Upper lobe of left lung (tissue), 6 donors: ENCODE measurements at regions not wholly inside any gene's neighbourhood (a gene's known extent, or its start where the extent isn't known, plus 50 kb on each side); places are given as distances from the start of the nearest gene placed in this dataset.

ENCODE experiments used
- ATAC-seq, 2 donors: fragments of 200-7000 bp; cut with Tn5 transposase; one replicate each; pipeline ENCODE4 v1.9.1; 2022; ENCODE audit warnings: mild to moderate bottlenecking in 2 of 2, moderate library complexity in 2 of 2; ENCODE audit not compliant: low FRiP score in 2 of 2
- DNase-seq, 2 donors: peaks; one replicate each; pipeline ENCODE4 v3.0.0-alpha.2; 2019 to 2020
- H3K27ac ChIP-seq, 4 donors: fragments of 200-600 bp; sonication (generic); one replicate each; pipeline ENCODE4 v1.5.1; 2016 to 2019
- H3K27me3 ChIP-seq, 4 donors: fragments of 200-600 bp; sonication (generic); one replicate each; pipeline ENCODE4 v1.5.1; 2017 to 2019
- H3K36me3 ChIP-seq, 4 donors: fragments of 200-600 bp; sonication (generic); one replicate each; pipeline ENCODE4 v1.5.1; 2016 to 2019
- H3K4me1 ChIP-seq, 4 donors: fragments of 200-600 bp; sonication (generic); one replicate each; pipeline ENCODE4 v1.5.1; 2018 to 2019
- H3K4me3 ChIP-seq, 4 donors: fragments of 200-600 bp; sonication (generic); one replicate each; pipeline ENCODE4 v1.5.1; 2017 to 2019; ENCODE audit warnings: mild to moderate bottlenecking in 2 of 4, moderate library complexity in 1 of 4
- H3K9me3 ChIP-seq, 4 donors: fragments of 200-600 bp; sonication (generic); one replicate each; pipeline ENCODE4 v1.5.1; 2018 to 2019
- EP300 ChIP-seq, 4 donors: sonication (generic); formaldehyde crosslinking; IDR thresholded peaks; one replicate each; pipeline ENCODE4 v1.5.1; 2017; ENCODE audit warnings: antibody characterized with exemption in 4 of 4, control low read depth in 2 of 4
- POLR2A ChIP-seq, 4 donors: fragments of 450-650 bp; IDR thresholded peaks; one replicate each; pipeline ENCODE4 v1.5.1; 2016 to 2017; ENCODE audit warnings: antibody characterized with exemption in 4 of 4, mild to moderate bottlenecking in 2 of 4
- POLR2AphosphoS5 ChIP-seq, 2 donors: sonication (generic); formaldehyde crosslinking; IDR thresholded peaks; one replicate each; pipeline ENCODE4 v1.5.1; 2017; ENCODE audit warnings: antibody characterized with exemption in 2 of 2
- WGBS, 2 donors: methylation state at CpG; one replicate each; pipeline ENCODE4 v1.1.5; 2017 to 2018; 5-methylcytosine and 5-hydroxymethylcytosine counted together
- TF ChIP-seq, protein P1 (sequence below), 6 experiments: fragments of 450-650 bp in 4 of 6; fragments of 200-600 bp in 2 of 6; sonication (generic) in 2 of 6; IDR thresholded peaks; one replicate each; pipeline ENCODE4 v1.5.1; 2016 to 2019; ENCODE audit warnings: antibody characterized with exemption in 6 of 6
- donor health status: DM: no; HTN: no; CAD: no; lungs with moderate emphysema.
- donor health status: DM: no; HTN: yes; CAD: no; lungs with severe emphysema.

DNA sequence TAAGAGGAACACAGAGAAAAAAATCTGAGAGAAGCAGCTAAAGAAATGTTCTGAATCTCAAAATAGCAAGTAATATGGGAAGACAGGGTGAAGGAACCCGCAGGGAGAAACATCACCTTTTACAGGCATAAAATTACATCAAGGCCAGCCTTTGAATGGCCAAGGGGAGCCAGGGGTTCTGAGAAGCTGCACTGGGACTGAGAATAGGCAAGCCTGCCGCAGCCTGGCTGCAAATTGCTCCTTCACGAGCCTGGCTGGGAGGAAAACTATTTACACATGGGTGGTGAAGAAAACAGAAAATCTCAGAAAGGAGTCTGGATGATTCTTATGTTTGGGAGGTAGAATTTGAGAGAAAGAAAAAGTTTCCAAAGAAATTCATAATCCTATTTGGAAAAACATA, 74.5 kb upstream of the QRFPR start:
- H3K4me3 ChIP-seq: no peak overlapping the region
- H3K36me3 ChIP-seq: no peaks in the 10 kb centered on the region
- no peaks in the 10 kb centered on the region for H3K4me1 ChIP-seq
- TF ChIP-seq EP300 (IDR thresholded peaks at IDR 0.05) (no peak), POLR2AphosphoS5 (IDR thresholded peaks at IDR 0.05) (no peak), POLR2A (IDR thresholded peaks at IDR 0.05) (no peak)
- TF ChIP-seq, protein P1, sequence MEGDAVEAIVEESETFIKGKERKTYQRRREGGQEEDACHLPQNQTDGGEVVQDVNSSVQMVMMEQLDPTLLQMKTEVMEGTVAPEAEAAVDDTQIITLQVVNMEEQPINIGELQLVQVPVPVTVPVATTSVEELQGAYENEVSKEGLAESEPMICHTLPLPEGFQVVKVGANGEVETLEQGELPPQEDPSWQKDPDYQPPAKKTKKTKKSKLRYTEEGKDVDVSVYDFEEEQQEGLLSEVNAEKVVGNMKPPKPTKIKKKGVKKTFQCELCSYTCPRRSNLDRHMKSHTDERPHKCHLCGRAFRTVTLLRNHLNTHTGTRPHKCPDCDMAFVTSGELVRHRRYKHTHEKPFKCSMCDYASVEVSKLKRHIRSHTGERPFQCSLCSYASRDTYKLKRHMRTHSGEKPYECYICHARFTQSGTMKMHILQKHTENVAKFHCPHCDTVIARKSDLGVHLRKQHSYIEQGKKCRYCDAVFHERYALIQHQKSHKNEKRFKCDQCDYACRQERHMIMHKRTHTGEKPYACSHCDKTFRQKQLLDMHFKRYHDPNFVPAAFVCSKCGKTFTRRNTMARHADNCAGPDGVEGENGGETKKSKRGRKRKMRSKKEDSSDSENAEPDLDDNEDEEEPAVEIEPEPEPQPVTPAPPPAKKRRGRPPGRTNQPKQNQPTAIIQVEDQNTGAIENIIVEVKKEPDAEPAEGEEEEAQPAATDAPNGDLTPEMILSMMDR (IDR thresholded peaks at IDR 0.05): no peak
- 71 to 74% methylated on average over 3 of the region's 3 CpGs for WGBS, 2 donors
- no peak overlapping the region for H3K27ac ChIP-seq
- no peaks in the 10 kb centered on the region for H3K27me3 ChIP-seq
- H3K9me3 ChIP-seq: no peaks in the 10 kb centered on the region
- no peak for DNase-seq
- no peak for ATAC-seq

DNA sequence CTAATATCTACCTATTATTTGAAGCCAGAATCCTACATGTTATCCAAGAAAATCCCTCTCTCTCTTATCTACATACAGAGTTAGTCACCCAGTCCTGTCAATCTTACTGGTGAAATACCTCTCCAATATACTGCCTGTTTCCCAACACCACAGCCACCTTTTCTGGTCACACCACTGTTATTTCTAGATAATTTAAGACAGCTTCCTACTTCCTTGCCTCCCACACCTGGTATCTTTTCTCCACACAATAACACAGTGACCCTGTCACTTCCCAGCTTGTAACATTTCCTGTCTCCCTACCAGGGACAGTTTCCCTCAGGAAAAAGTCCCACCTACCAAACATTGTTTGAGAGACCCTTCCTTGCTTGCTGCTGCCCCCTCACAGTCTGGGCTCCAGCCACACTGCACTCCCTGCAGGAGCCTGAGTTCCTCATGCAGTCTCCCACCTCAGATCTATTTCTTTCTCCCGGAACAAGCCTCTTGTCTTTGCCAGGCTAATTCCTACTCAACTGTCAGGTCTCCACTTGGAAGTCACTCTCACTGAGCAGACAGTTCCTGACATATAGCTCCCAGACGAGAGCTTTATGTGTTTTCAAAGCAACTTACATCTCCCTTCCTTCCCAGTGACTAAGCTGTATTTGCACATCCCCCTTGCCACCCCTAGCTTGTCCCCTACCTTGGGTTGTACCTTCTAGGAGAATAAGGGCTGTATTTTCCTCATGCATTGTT, 73.6 kb upstream of the QRFPR start:
- no peak for TF ChIP-seq POLR2AphosphoS5 (IDR thresholded peaks at IDR 0.05)
- TF ChIP-seq POLR2A (IDR thresholded peaks at IDR 0.05): no peak
- TF ChIP-seq EP300 (IDR thresholded peaks at IDR 0.05): no peak
- TF ChIP-seq, protein P1 (IDR thresholded peaks at IDR 0.05): no peak
- no peaks in the 10 kb centered on the region for H3K27me3 ChIP-seq
- ATAC-seq (no peak), DNase-seq (no peak)
- H3K4me1 ChIP-seq: no peaks in the 10 kb centered on the region
- no peaks in the 10 kb centered on the region for H3K36me3 ChIP-seq
- H3K4me3 ChIP-seq: no peak overlapping the region
- no peak overlapping the region for H3K27ac ChIP-seq
- 44 to 73% methylated on average over 2 of the region's 2 CpGs for WGBS, 2 donors
- H3K9me3 ChIP-seq: no peaks in the 10 kb centered on the region

DNA sequence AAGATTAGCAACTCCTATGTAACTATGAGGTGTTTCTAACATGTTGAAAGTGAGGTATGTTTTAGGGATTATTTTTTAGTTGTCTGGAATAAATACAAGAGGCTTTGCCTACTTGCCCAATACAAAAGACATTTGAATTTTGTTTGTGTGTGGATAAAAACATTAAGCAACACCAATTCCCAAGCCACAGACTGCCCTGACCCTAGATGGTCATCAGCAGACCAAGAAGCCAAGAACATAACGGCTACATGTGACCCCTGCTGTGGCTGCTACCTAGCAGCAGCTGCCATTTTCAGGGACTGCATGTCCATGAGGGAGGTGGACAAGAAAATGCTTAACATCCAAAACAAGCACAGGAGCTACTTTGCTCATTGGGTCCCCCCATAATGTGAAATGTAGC, 70.5 kb upstream of the QRFPR start:
- WGBS, 2 donors: 91 to 96% methylated on average over 1 of the region's 1 CpG
- TF ChIP-seq POLR2AphosphoS5 (IDR thresholded peaks at IDR 0.05) (no peak), EP300 (IDR thresholded peaks at IDR 0.05) (no peak), POLR2A (IDR thresholded peaks at IDR 0.05) (no peak)
- TF ChIP-seq, protein P1 (IDR thresholded peaks at IDR 0.05): no peak
- no peaks in the 10 kb centered on the region for H3K9me3 ChIP-seq
- no peaks in the 10 kb centered on the region for H3K36me3 ChIP-seq
- DNase-seq (no peak), ATAC-seq (no peak)
- H3K27ac ChIP-seq: no peak overlapping the region
- H3K27me3 ChIP-seq: no peaks in the 10 kb centered on the region
- no peak overlapping the region for H3K4me3 ChIP-seq
- H3K4me1 ChIP-seq: no peaks in the 10 kb centered on the region

DNA sequence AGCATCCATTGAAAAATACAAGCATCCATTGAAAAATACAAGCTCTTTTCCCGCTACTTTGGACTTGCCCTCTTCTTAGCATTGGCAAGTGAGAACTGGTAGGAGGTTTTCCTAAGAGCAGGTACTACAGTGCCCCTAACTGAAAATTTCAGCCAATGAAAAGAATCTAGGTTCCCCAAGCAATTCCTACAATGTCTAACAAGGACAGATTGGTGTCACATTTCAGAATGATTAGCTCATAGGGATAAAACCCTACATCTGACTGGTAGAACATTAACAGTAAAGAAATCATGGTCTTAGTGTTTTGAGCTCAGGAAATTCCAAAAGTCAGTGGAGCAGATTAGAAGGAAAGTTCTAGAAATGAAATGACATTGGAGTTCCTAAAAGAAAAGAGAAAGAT, 68.6 kb upstream of the QRFPR start:
- Histone ChIP-seq H3K4me1 (no peaks in the 10 kb centered on the region), H3K9me3 (no peaks in the 10 kb centered on the region), H3K27ac (no peak overlapping the region), H3K4me3 (no peak overlapping the region), H3K36me3 (no peaks in the 10 kb centered on the region), H3K27me3 (no peaks in the 10 kb centered on the region)
- DNase-seq (no peak), ATAC-seq (no peak)
- WGBS, 2 donors: 88 to 100% methylated on average over 1 of the region's 1 CpG
- TF ChIP-seq, protein P1 (IDR thresholded peaks at IDR 0.05): no peak
- TF ChIP-seq POLR2A (IDR thresholded peaks at IDR 0.05): no peak
- TF ChIP-seq POLR2AphosphoS5 (IDR thresholded peaks at IDR 0.05): no peak
- no peak for TF ChIP-seq EP300 (IDR thresholded peaks at IDR 0.05)

DNA sequence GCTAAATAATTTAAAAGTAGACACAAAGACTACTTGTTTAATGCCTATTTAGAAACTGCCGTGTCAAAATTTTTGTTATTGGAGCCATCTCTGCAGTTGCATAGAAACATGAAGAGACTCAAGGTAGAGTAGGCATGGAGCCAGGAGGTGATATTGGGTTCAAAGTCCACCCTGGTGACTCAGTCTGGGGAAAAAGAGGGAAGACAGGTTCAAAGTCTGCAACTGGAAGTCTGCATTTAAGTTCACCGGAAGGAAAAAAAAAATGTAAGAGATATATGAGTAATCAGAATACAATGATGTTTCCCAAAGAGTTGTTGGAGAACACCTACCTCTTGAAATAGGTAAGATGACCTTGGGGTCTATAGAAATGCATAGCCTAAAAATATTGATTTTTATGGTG, 67.4 kb upstream of the QRFPR start:
- no peaks in the 10 kb centered on the region for H3K36me3 ChIP-seq
- no peaks in the 10 kb centered on the region for H3K4me1 ChIP-seq
- no peaks in the 10 kb centered on the region for H3K27me3 ChIP-seq
- H3K9me3 ChIP-seq: no peaks in the 10 kb centered on the region
- 95 to 98% methylated on average over 2 of the region's 2 CpGs for WGBS, 2 donors
- TF ChIP-seq, protein P1 (IDR thresholded peaks at IDR 0.05): no peak
- TF ChIP-seq POLR2AphosphoS5 (IDR thresholded peaks at IDR 0.05) (no peak), EP300 (IDR thresholded peaks at IDR 0.05) (no peak), POLR2A (IDR thresholded peaks at IDR 0.05) (no peak)
- DNase-seq: no peak
- no peak overlapping the region for H3K4me3 ChIP-seq
- H3K27ac ChIP-seq: no peak overlapping the region
- no peak for ATAC-seq
